SW480 (cell line): ENCODE measurements at regions not wholly inside any gene's neighbourhood (a gene's known extent, or its start where the extent isn't known, plus 50 kb on each side); places are given as distances from the start of the nearest gene placed in this dataset.

ENCODE experiments used
- DNase-seq: peaks from one replicate; pipeline ENCODE4 v3.0.0-alpha.2; 2016; ENCODE audit warnings: low spot score

- DNase-seq, result no peak
These were observed 72.3 kb downstream of the FAM76B start for GRCh38 chr11:95717314-95717713.

GRCh38 chr11:95716266-95716665 is 73.3 kb downstream of the FAM76B start:
- DNase-seq, result peak; percentile 16

- peak; percentile 96 for DNase-seq
These were observed 73.8 kb downstream of the FAM76B start for GRCh38 chr11:95715777-95716241.

GRCh38 chr11:95714843-95715776 is 74.5 kb downstream of the FAM76B start:
- no peak for DNase-seq

GRCh38 chr11:95713428-95713827 is 76.2 kb downstream of the FAM76B start:
- DNase-seq, result no peak

- no peak for DNase-seq
These were observed 77.7 kb downstream of the FAM76B start for GRCh38 chr11:95711945-95712221.

GRCh38 chr11:95711162-95711944 is 78.2 kb downstream of the FAM76B start:
- DNase-seq, result no peak

GRCh38 chr11:95708681-95709080 is 80.9 kb downstream of the FAM76B start:
- DNase-seq, result no peak

- DNase-seq, result no peak
These were observed 82.6 kb downstream of the FAM76B start for GRCh38 chr11:95706974-95707387.

- peak; percentile 75 for DNase-seq
These were observed 84.0 kb downstream of the FAM76B start for GRCh38 chr11:95705485-95706124.

GRCh38 chr11:95704865-95705264 is 84.7 kb downstream of the FAM76B start:
- no peak for DNase-seq

GRCh38 chr11:95703049-95703448 is 86.5 kb downstream of the FAM76B start:
- no peak for DNase-seq

GRCh38 chr11:95702526-95702925 is 87.1 kb downstream of the FAM76B start:
- DNase-seq, result no peak

GRCh38 chr11:95700471-95700817 is 89.1 kb downstream of the FAM76B start:
- DNase-seq, result no peak

- no peak for DNase-seq
These were observed 89.7 kb downstream of the FAM76B start for GRCh38 chr11:95699631-95700470.

GRCh38 chr11:95698676-95699557 is 90.7 kb downstream of the FAM76B start:
- DNase-seq, result no peak

- DNase-seq, result no peak
These were observed 91.8 kb downstream of the FAM76B start for GRCh38 chr11:95697614-95698408.

GRCh38 chr11:95695181-95695580 is 94.4 kb downstream of the FAM76B start:
- DNase-seq, result no peak

- DNase-seq, result no peak
These were observed 96.3 kb downstream of the FAM76B start for GRCh38 chr11:95693298-95693697.
